Mesothelial cell of epicardium (in vitro differentiated cells): ENCODE measurements at regions not wholly inside any gene's neighbourhood (a gene's known extent, or its start where the extent isn't known, plus 50 kb on each side); places are given as distances from the start of the nearest gene placed in this dataset.

Experiments used
- DNase-seq, 2 experiments: peaks; one replicate each; pipeline ENCODE4 v3.0.0; 2021; ENCODE audit warnings: low spot score in 2 of 2; ENCODE audit not compliant: unreplicated experiment in 2 of 2
- H3K27ac Mint-ChIP-seq: 2 replicates; pipeline ENCODE4 v1.8.0; 2021; ENCODE audit warnings: mixed read lengths
- H3K27me3 Mint-ChIP-seq: 2 replicates; pipeline ENCODE4 v1.8.0; 2021; ENCODE audit warnings: low read depth, mixed read lengths
- H3K36me3 Mint-ChIP-seq: 2 replicates; pipeline ENCODE4 v1.8.0; 2021; ENCODE audit warnings: mixed read lengths
- H3K4me1 Mint-ChIP-seq: 2 replicates; pipeline ENCODE4 v1.8.0; 2021; ENCODE audit warnings: mixed read lengths
- H3K4me3 Mint-ChIP-seq: 2 replicates; pipeline ENCODE4 v1.8.0; 2021; ENCODE audit warnings: mild to moderate bottlenecking, moderate library complexity, mixed read lengths
- H3K9me3 Mint-ChIP-seq: 2 replicates; pipeline ENCODE4 v1.8.0; 2021; ENCODE audit warnings: mixed read lengths
- CTCF ChIP-seq: fragments of 200-600 bp; sonication (generic); IDR thresholded peaks from one replicate; pipeline ENCODE4 v1.5.0; 2021; ENCODE audit warnings: antibody characterized with exemption; ENCODE audit not compliant: unreplicated experiment

- Mint-ChIP-seq H3K4me3 (no peak overlapping the region), H3K27ac (no peak overlapping the region), H3K27me3 (peaks cover 6% of the 10 kb centered on the region), H3K4me1 (peaks cover 7% of the 10 kb centered on the region), H3K36me3 (no peaks in the 10 kb centered on the region), H3K9me3 (peaks cover 11% of the 10 kb centered on the region)
- no peak for DNase-seq
- no peak for TF ChIP-seq CTCF
Observed at GRCh38 chr7:113794573-113794972, 124.2 kb downstream of the PPP1R3A start.

- Mint-ChIP-seq H3K4me3 (no peak overlapping the region), H3K4me1 (no peaks in the 10 kb centered on the region), H3K27me3 (peaks cover 2% of the 10 kb centered on the region), H3K9me3 (peaks cover 6% of the 10 kb centered on the region), H3K36me3 (no peaks in the 10 kb centered on the region), H3K27ac (no peak overlapping the region)
- no peak for DNase-seq
- no peak for TF ChIP-seq CTCF
Observed at GRCh38 chr7:113793171-113793570, 125.6 kb downstream of the PPP1R3A start.

- Mint-ChIP-seq H3K4me3 (no peak overlapping the region), H3K27ac (no peak overlapping the region), H3K4me1 (peaks cover 6% of the 10 kb centered on the region), H3K9me3 (peaks cover 10% of the 10 kb centered on the region), H3K36me3 (no peaks in the 10 kb centered on the region), H3K27me3 (peaks cover 2% of the 10 kb centered on the region)
- TF ChIP-seq CTCF: no peak
- DNase-seq: no peak
Observed at GRCh38 chr7:113790025-113790424, 128.8 kb downstream of the PPP1R3A start.

GRCh38 chr7:113787106-113787505 lies 131.7 kb downstream of the PPP1R3A start:
- H3K27ac Mint-ChIP-seq: no peak overlapping the region

GRCh38 chr7:113784956-113785355 lies 133.9 kb downstream of the PPP1R3A start:
- Mint-ChIP-seq H3K27ac (no peak overlapping the region), H3K36me3 (no peaks in the 10 kb centered on the region), H3K4me3 (no peak overlapping the region), H3K27me3 (peaks cover 2% of the 10 kb centered on the region), H3K4me1 (peaks cover 6% of the 10 kb centered on the region), H3K9me3 (peaks cover 4% of the 10 kb centered on the region)
- TF ChIP-seq CTCF: no peak
- DNase-seq: no peak

More at GRCh38 chr7:113787106-113787505, 131.7 kb downstream of the PPP1R3A start:
- Mint-ChIP-seq H3K4me1 (peaks cover 6% of the 10 kb centered on the region), H3K36me3 (no peaks in the 10 kb centered on the region), H3K27me3 (peaks cover 2% of the 10 kb centered on the region), H3K4me3 (no peak overlapping the region), H3K9me3 (peaks cover 4% of the 10 kb centered on the region)
- no peak for DNase-seq
- no peak for TF ChIP-seq CTCF

GRCh38 chr7:113784316-113784715 lies 134.5 kb downstream of the PPP1R3A start:
- H3K4me3 Mint-ChIP-seq: no peak overlapping the region
- DNase-seq: no peak

More at GRCh38 chr7:113784316-113784715, 134.5 kb downstream of the PPP1R3A start:
- Mint-ChIP-seq H3K27me3 (peaks cover 2% of the 10 kb centered on the region), H3K27ac (no peak overlapping the region), H3K9me3 (peaks cover 4% of the 10 kb centered on the region), H3K36me3 (no peaks in the 10 kb centered on the region), H3K4me1 (peaks cover 6% of the 10 kb centered on the region)
- no peak for TF ChIP-seq CTCF
